ENCODE measurements at regions not wholly inside any gene's neighbourhood (a gene's known extent, or its start where the extent isn't known, plus 50 kb on each side); places are given as distances from the start of the nearest gene placed in this dataset.

GRCh38 chr12:5348491-5348890 lies 83.4 kb upstream of the NTF3 start:
- no peak overlapping the region for H3K4me3 Mint-ChIP-seq (ENCODE audit: low read depth)
- H3K9me3 Mint-ChIP-seq (ENCODE audit: low read depth) = peaks cover 18% of the 10 kb centered on the region
- H3K4me1 Mint-ChIP-seq (ENCODE audit: low read depth) = peaks cover 24% of the 10 kb centered on the region
- DNase-seq (ENCODE audit: low spot score, unreplicated experiment) = no peak
- no peak overlapping the region for H3K27ac Mint-ChIP-seq
- TF ChIP-seq CTCF (IDR thresholded peaks at IDR 0.05; ENCODE audit: unreplicated experiment) = no peak
- peaks cover 32% of the 10 kb centered on the region for H3K27me3 Mint-ChIP-seq
- H3K36me3 Mint-ChIP-seq (ENCODE audit: insufficient read depth) = peaks cover 11% of the 10 kb centered on the region

DNA sequence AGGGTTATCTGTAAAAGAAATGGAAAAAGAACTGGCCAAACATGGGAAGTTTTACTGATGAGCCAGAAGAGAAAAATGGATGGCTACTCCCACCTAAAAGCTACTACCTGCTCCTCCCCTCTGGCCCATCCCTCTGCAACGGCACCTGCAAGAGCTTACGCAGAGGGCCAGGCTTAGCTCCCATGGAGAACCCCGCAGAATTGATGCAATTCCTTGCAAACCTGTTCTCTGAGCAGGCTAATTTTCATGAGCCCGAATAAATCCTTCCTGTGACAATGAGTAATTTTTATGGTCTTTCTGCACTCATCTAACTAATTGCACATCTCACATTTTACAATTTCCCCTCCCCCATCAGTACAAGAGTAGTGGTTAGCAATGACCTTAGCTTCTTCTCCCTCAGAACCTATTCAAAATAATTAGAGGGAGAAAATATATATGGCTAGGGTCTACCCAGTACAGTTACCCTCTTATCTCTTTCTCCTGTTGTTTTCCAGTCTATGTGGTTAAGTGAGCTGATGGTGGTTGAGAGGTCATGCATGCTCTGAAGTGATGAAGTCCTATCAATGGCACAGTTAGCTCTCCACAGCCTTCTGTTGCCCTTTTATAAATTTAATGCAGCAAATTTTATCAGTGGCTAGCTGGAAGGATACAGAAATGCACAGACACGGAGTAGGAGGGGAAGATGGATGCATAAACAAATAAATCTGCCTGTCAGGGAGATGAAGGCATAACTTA lies 67.7 kb upstream of the NTF3 start:
- peaks cover under 1% of the 10 kb centered on the region for H3K9me3 Mint-ChIP-seq (ENCODE audit: low read depth)
- H3K27ac Mint-ChIP-seq = no peak overlapping the region
- no peak for DNase-seq (ENCODE audit: low spot score, unreplicated experiment)
- H3K4me3 Mint-ChIP-seq (ENCODE audit: low read depth) = no peak overlapping the region
- peaks cover 3% of the 10 kb centered on the region for H3K4me1 Mint-ChIP-seq (ENCODE audit: low read depth)
- no peak for TF ChIP-seq CTCF (IDR thresholded peaks at IDR 0.05; ENCODE audit: unreplicated experiment)
- H3K36me3 Mint-ChIP-seq (ENCODE audit: insufficient read depth) = peaks cover under 1% of the 10 kb centered on the region
- H3K27me3 Mint-ChIP-seq = peaks cover 27% of the 10 kb centered on the region

GRCh38 chr12:5369298-5369697 lies 62.6 kb upstream of the NTF3 start:
- Mint-ChIP-seq H3K4me3 (ENCODE audit: low read depth) (no peak overlapping the region), H3K27ac (no peak overlapping the region), H3K27me3 (peaks cover 28% of the 10 kb centered on the region), H3K36me3 (ENCODE audit: insufficient read depth) (no peaks in the 10 kb centered on the region), H3K9me3 (ENCODE audit: low read depth) (no peaks in the 10 kb centered on the region), H3K4me1 (ENCODE audit: low read depth) (peaks cover 3% of the 10 kb centered on the region)
- no peak for TF ChIP-seq CTCF (IDR thresholded peaks at IDR 0.05; ENCODE audit: unreplicated experiment)
- DNase-seq (ENCODE audit: low spot score, unreplicated experiment) = no peak

GRCh38 chr12:5371631-5372030 lies 60.3 kb upstream of the NTF3 start:
- no peak overlapping the region for H3K4me3 Mint-ChIP-seq (ENCODE audit: low read depth)
- H3K4me1 Mint-ChIP-seq (ENCODE audit: low read depth) = no peaks in the 10 kb centered on the region
- DNase-seq (ENCODE audit: low spot score, unreplicated experiment) = no peak
- no peak overlapping the region for H3K27ac Mint-ChIP-seq
- peaks cover 24% of the 10 kb centered on the region for H3K27me3 Mint-ChIP-seq
- H3K9me3 Mint-ChIP-seq (ENCODE audit: low read depth) = no peaks in the 10 kb centered on the region
- no peak for TF ChIP-seq CTCF (IDR thresholded peaks at IDR 0.05; ENCODE audit: unreplicated experiment)
- no peaks in the 10 kb centered on the region for H3K36me3 Mint-ChIP-seq (ENCODE audit: insufficient read depth)

GRCh38 chr12:5374713-5375112 lies 57.2 kb upstream of the NTF3 start:
- no peaks in the 10 kb centered on the region for H3K9me3 Mint-ChIP-seq (ENCODE audit: low read depth)
- H3K27ac Mint-ChIP-seq = no peak overlapping the region
- no peak overlapping the region for H3K4me3 Mint-ChIP-seq (ENCODE audit: low read depth)
- peaks cover 38% of the 10 kb centered on the region for H3K27me3 Mint-ChIP-seq
- H3K36me3 Mint-ChIP-seq (ENCODE audit: insufficient read depth) = no peaks in the 10 kb centered on the region
- no peak for DNase-seq (ENCODE audit: low spot score, unreplicated experiment)
- no peak for TF ChIP-seq CTCF (IDR thresholded peaks at IDR 0.05; ENCODE audit: unreplicated experiment)
- H3K4me1 Mint-ChIP-seq (ENCODE audit: low read depth) = no peaks in the 10 kb centered on the region
